NCI-H1694 treated with DMSO at 0.1 percent for 48 hours (cell line): ENCODE measurements at regions not wholly inside any gene's neighbourhood (a gene's known extent, or its start where the extent isn't known, plus 50 kb on each side); places are given as distances from the start of the nearest gene placed in this dataset.
"Not testable (repeated sequence)": the region's sequence is repeated elsewhere in the genome, so short reads cannot be mapped to it uniquely, and the experiment has no call there.

Experiments
- DNase-seq: peaks from one replicate; lab custom pipeline; 2025; lab: John Stamatoyannopoulos, UW

GRCh38 chr3:71925511-71926261, 140.7 kb upstream of the PROK2 start:
- DNase-seq: not testable (repeated sequence)

DNA sequence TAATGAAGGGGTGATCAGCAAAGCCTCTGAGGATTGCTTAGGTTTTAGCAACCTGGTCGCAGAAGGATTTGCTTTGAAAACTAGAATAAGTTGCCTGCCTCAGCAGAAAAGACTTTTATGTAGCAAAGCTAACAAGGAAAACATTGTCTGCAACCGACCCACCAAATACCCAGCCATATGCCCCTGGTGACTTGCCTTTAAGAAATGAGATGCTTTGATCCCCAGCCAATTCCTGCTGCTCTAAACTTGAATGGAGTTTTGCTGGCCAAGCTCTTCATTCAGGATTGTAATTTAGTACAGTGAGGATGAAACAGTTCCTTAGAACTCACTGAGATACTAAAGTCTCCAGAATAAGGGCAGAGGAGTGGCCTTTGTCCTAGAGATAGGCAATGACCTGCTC, 139.8 kb upstream of the PROK2 start:
- DNase-seq: no peak

DNA sequence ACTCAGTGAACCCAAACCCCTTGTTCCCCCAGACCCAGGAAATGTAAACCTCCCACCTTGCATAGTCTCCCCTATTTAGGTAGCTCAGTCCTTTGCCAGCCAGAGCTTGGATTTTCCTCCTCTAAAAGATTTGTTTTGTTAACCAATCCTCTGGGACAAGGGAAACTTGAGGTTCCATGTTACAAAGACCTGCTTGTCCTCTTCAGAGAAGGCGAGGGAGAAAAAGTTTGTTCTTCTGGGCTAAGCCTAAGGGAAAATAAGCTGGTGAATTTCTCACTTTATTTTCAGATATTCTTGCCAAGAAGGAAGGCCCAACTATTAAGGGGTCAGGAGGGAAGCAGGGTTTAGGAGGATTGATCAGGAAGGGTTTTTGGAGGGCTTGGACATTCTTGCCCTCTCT, 136.1 kb upstream of the PROK2 start:
- DNase-seq: no peak

- no peak for DNase-seq
These were observed 134.6 kb upstream of the PROK2 start for GRCh38 chr3:71919572-71919971.

DNA sequence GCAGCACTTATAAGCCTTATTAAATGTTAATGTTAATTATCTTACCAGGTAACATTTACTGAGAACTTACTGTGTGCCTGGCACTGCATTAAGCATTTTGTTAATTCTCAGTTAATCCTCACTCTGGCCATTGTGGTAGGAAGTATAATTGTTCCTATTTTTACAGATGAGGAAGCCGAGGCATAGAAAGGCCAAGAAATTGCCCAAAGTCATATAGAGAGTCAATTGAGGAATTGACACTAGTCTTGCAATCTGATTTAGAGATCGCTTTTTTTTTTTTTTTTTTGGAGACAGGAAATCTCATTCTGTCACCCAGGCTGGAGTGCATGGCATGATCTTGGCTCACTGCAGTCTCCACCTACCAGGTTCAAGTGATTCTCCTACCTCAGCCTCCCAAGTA, 132.6 kb upstream of the PROK2 start:
- no peak for DNase-seq

DNA sequence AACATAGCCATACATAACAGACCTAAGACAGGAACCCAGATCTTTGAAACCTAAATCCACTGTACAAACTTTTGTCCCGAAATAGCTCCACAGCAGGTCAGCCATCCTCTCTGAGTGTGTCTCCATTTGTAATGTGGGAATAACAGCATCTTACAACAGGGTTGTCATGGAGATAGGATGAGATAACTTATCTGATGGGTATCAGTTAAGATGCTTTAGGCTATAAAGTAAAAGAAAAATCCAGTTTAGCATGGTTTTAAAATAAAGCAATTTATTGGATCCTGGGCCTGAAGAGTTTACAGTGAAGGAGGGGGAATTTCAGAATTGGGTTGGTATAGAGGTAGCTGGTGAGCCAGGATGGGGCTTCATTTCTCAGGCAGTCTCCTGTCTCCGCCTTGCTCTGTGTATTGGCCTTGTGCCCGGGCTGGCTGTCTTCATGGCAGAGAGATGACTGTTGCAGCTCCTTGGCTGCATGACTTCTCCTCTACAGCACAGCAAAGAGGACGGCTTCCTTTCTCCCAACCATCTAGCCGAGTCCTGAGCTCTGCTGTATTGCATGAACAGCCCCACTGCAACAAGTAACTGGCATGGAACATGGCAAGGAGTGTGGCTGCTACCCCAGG, 131.9 kb upstream of the PROK2 start:
- no peak for DNase-seq

- DNase-seq: no peak
These were observed 128.0 kb upstream of the PROK2 start for GRCh38 chr3:71912839-71913495.

DNA sequence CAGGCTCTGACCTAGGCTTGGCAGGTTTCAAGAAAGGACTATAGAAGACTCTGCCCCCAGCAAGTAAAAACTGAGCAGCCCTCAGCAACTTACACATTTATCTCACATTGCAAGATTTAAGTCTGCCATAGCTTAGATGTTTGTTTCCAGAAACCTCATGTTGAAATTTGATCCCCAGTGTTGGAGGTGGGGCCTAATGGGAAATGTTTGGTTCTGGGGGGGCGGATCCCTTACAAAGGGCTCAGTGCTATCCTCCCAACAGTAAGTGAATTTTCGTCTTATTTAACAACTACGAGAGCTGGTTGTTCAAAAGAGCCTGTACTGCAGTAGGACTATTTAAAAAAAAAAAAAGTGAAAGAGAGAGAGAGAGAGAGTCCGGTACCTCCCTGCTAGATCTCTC, 125.2 kb upstream of the PROK2 start:
- no peak for DNase-seq

GRCh38 chr3:71907996-71908395, 123.0 kb upstream of the PROK2 start:
- DNase-seq: no peak

GRCh38 chr3:71906976-71907375, 122.0 kb upstream of the PROK2 start:
- DNase-seq: no peak

GRCh38 chr3:71905426-71905825, 120.5 kb upstream of the PROK2 start:
- no peak for DNase-seq

- no peak for DNase-seq
These were observed 119.0 kb upstream of the PROK2 start for GRCh38 chr3:71903936-71904335.

GRCh38 chr3:71903112-71903495, 118.2 kb upstream of the PROK2 start:
- no peak for DNase-seq

DNA sequence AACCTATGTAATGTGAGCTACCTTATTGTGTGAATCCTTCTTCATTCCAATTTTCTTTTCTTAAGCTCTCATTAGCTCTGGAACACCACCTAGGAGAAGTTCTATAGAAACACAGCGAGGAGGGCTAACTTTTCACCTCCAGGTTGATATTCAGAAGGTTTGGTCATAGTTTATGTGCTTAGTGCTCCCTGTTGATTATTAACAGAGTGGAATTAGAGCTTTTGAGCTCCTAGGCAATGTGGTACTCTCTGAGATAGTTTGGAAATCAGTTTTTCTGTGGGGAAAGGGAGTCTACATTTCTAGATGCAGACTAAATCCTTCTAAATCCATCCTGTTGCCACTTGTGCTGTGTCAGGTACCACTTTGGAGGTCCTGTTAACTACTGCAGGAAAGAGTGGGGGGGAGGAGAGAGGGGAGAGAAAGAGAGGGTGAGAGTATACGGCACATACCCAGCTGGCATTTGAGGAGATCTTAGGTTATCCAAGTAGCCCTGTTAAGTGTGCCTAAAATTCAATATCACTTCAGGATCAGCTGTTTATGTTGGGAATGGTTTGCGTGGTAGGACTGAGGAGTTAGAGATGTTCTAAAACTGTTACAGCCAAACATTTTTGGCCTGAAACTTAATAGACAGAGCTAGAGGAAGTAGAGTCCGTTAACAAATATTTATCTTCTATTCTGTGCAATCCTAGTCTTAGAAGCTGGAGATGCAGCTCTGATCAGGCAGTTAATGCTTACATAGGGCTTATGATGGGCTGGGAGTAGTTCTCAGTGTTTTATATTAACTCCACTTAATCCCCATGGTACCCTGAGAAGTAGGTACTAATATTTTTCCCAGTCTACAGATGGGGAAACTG, 117.5 kb upstream of the PROK2 start:
- no peak for DNase-seq

DNA sequence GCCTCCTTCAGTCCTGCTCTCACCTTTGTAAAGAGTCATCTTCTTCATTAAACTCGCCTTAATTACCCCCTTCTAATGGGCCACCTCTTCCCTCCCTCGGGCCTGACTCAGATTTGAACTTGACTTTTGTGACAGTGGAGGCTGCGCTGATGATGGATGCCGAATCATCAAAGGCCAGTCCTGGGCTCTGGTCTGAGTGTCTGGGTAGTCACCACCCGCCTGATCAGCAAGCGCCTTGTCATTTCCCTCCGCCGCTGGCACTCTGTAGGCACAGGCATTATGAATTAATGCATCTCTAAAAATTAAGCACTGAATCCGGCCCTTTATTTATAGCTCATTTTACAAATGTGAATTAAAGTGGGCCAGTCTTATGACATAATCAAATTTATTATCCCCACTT, 116.7 kb upstream of the PROK2 start:
- no peak for DNase-seq

DNA sequence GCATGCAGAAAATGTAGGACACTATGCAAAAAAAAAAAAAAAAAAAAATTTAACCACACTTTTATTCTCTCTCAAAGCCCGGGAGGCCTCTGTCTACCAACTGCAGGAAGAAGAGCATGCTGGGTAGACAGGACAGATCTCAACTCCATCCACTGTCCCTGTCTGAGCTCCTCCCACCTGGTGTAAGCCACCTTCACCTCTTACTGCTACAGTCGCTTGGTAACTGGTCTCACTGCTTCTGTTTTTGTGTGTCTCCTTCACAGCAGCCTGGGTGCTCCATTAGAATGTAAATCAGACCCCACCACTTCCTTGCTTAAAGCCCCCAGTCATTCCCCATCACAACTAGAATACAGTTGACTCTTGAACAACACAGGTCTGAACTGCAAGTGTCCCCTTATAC, 115.1 kb upstream of the PROK2 start:
- DNase-seq: no peak

DNA sequence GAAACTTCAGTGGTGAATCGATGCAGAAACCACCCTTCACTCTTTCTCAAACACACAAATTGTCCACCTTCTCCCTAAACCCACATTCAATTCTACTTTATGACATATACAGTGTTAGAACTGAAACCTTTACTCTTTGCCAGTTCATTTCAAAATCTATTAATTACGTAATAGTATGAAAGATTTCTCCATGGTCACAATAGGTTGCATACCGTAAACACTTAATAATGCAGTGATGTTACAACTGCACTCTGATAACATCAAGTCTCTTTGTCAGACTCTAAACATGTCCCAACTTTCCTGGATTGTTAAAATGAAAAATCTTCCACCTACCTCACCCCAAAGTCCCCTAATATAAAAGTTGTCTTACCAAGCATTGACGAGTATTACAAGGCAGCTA, 111.8 kb upstream of the PROK2 start:
- DNase-seq: no peak

DNA sequence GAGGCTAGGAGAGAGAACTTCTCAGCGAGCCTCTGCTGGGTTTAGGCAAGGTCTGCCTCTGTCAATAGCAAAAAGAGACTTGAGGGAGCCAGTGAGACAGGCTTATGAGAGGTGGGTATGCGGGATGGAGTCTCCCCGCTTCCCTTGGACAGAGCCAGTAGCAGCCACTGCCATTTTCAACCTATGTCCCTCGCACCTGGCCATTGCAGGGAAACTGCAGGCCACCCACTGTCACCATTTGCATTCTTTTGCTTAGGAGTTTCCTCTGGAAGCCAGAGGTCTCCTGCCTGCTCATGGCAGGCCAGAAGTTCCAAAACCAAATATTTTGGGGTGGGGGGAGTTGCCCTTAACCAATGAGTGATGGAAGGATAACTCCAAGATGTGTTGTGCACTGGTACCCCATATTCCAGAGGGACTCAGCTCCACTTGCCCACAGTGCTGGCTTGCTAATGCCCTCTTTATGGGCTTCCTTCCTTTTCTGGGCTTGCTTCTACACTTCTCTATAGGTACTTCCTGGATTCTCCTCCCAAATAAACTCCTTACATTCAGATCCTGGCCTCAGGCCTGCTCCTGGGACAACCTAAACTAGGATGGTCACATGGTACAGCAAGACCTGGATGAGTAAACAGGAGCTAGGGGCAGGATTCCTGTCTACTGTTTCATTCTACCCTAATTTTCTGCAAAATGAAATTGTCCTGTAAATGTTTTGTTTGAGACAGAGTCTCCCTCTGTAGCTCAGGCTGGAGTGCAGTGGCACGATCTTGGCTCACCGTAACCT, 108.9 kb upstream of the PROK2 start:
- DNase-seq: no peak

- no peak for DNase-seq
These were observed 108.2 kb upstream of the PROK2 start for GRCh38 chr3:71893122-71893521.

DNA sequence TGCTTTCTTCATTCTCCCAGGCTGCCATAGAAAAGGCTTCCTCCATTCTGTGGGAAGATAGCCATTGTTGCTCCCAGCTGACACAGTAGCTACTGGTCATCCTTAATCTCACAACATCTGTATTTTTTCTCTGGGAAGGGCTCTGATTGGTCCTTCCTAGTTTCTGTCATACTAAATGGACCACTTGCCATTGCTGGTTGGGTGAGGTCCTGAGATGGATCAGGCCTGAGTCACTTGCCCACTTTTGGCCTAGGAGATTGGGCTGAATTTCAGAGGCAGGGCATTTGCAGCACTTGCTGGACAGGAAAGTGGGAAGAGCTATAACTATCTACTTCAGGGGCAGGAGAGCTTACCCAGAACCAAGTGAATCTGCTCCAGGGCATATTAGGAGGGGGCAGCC, 106.5 kb upstream of the PROK2 start:
- DNase-seq: no peak

DNA sequence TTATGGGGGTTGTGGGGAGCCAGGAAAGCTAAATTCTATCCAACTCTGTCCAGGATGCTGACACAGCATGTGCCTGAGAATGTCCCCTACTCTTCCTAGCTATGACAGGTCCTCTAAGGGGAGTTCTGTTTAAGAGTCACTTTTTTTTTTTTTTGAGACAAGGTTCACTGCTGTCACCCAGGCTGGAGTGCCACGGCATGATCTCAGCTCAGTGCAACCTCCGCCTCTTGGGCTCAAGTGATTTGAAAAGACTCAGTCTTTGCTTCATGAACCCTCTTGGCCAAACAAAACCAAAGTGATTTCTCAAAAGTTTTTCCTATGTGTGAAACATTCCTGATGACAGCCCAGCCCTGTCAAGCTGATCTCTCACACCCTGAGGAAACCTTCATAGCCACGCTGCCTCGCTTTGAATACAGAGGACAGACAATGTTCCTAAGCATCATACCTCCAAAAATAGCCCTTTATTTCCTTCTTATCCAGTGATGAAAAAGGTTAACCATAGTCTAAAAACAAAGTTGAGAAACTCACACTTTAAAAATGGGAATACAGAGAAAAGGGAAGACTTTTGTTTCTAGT, 105.5 kb upstream of the PROK2 start:
- no peak for DNase-seq
